BE2C (cell line): ENCODE measurements at regions not wholly inside any gene's neighbourhood (a gene's known extent, or its start where the extent isn't known, plus 50 kb on each side); places are given as distances from the start of the nearest gene placed in this dataset.

Experiments used
- DNase-seq: peaks from one replicate; pipeline ENCODE4 v3.0.0-alpha.2; 2020
- H3K27me3 ChIP-seq: fragments of 250-450 bp; sonication (Bioruptor Pico); 2 replicates; pipeline ENCODE4 v1.5.1; 2020; ENCODE audit warnings: mild to moderate bottlenecking
- H3K36me3 ChIP-seq: fragments of 250-450 bp; sonication (Bioruptor Pico); 2 replicates; pipeline ENCODE4 v1.5.1; 2020; ENCODE audit warnings: mild to moderate bottlenecking
- H3K4me1 ChIP-seq: fragments of 250-450 bp; sonication (Bioruptor Pico); 2 replicates; pipeline ENCODE4 v1.5.1; 2020
- H3K4me3 ChIP-seq: 2 replicates; pipeline ENCODE4 v1.5.1; 2011; ENCODE audit warnings: low read depth, low read length
- H3K9me3 ChIP-seq: fragments of 250-450 bp; sonication (Bioruptor Pico); 2 replicates; pipeline ENCODE4 v1.5.1; 2020
- TF ChIP-seq, protein P1 (sequence below): IDR thresholded peaks from 2 replicates; pipeline ENCODE4 v1.5.1; 2012; ENCODE audit warnings: mild to moderate bottlenecking, low read depth, low read length

DNA sequence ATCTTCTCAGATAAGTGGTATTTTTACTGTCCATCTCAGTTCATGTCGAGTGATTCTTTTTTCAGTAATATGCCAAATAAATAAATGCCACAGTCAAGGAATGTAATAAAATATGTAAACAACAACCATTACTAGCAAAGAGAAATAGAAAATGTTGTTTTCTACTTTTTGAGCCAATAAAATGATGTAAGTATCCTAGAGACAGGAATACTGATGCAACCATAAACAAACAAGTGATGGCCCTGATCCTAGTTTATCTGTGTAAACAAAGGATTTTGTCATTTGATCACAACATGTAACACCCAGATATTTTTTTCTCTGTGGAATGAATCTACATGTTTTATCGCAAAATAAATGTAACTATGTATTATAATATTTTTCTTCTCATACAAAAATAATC, 1852.8 kb downstream of the EFNA5 start:
- Histone ChIP-seq H3K27me3 (no peaks in the 10 kb centered on the region), H3K36me3 (no peaks in the 10 kb centered on the region), H3K4me3 (no peak overlapping the region), H3K9me3 (no peaks in the 10 kb centered on the region), H3K4me1 (no peaks in the 10 kb centered on the region)
- no peak for DNase-seq
- TF ChIP-seq, protein P1, sequence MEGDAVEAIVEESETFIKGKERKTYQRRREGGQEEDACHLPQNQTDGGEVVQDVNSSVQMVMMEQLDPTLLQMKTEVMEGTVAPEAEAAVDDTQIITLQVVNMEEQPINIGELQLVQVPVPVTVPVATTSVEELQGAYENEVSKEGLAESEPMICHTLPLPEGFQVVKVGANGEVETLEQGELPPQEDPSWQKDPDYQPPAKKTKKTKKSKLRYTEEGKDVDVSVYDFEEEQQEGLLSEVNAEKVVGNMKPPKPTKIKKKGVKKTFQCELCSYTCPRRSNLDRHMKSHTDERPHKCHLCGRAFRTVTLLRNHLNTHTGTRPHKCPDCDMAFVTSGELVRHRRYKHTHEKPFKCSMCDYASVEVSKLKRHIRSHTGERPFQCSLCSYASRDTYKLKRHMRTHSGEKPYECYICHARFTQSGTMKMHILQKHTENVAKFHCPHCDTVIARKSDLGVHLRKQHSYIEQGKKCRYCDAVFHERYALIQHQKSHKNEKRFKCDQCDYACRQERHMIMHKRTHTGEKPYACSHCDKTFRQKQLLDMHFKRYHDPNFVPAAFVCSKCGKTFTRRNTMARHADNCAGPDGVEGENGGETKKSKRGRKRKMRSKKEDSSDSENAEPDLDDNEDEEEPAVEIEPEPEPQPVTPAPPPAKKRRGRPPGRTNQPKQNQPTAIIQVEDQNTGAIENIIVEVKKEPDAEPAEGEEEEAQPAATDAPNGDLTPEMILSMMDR = no peak

DNA sequence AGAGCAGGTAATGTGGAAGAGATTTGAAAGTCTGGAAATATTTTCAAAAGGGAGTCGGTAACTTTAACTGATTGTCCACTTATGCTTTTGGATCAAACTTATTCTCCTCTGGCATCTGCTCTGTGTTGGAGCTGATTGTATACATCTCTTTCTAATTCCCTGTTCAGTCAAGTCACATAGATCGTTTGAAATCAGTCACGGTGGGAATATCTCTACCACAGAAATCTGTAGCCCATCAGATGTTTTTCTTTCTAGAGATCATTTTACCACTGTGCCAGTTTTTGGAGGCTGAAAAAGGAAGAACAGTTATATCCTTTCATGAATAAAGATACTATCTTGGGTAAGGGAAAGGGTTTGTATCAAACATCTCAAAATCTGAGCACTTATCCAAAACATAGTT, 1853.3 kb downstream of the EFNA5 start:
- no peaks in the 10 kb centered on the region for H3K9me3 ChIP-seq
- TF ChIP-seq, protein P1 = no peak

DNA sequence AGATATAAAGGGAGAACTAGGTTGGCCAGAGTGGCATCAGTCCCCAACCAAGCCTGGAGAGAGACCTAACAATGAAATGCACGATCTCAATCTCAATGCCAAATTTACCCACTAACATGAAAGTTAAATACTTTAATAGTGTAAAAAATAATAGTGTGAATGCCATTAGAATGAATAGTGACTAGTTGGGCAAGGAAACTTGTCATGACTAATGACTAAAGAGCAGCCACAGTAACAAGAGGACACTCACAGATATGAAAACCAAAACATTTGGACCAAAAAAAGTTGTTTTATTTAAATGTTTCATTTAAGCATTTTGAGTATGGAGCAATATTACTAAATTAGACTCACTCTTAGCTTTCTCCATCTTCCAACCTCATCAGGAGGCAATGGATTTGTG, 1853.8 kb downstream of the EFNA5 start:
- Histone ChIP-seq H3K9me3 (no peaks in the 10 kb centered on the region), H3K27me3 (no peaks in the 10 kb centered on the region), H3K4me1 (no peaks in the 10 kb centered on the region), H3K4me3 (no peak overlapping the region), H3K36me3 (no peaks in the 10 kb centered on the region)
- DNase-seq = no peak
- TF ChIP-seq, protein P1 = no peak

More for the DNA sequence above, 1853.3 kb downstream of the EFNA5 start:
- no peaks in the 10 kb centered on the region for H3K36me3 ChIP-seq
- no peaks in the 10 kb centered on the region for H3K4me1 ChIP-seq
- no peak overlapping the region for H3K4me3 ChIP-seq
- H3K27me3 ChIP-seq = no peaks in the 10 kb centered on the region
- no peak for DNase-seq

DNA sequence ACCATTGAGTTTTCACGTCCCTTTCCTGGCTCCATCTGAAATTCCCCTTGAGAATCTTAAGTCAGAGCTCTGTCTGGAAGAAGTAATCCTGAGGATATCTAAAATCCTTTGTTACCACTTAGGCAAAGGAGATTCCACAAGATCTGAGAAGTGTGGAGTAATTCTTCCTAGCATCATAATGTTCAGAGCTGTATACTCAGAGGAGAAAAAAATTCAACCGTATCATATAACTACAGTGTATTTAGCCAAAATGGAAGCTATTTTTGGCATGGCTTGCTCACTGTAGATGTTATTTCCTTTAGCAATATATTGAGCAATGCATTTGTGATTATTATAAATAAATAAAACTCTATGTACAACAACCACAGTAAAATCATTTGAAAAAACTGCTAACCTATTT, 1858.4 kb downstream of the EFNA5 start:
- H3K4me1 ChIP-seq = peaks cover 4% of the 10 kb centered on the region; the same call in 1 of the 2 replicates
- DNase-seq = no peak
- TF ChIP-seq, protein P1 = no peak
- H3K4me3 ChIP-seq = no peak overlapping the region
- no peaks in the 10 kb centered on the region for H3K36me3 ChIP-seq
- H3K27me3 ChIP-seq = no peaks in the 10 kb centered on the region
- no peaks in the 10 kb centered on the region for H3K9me3 ChIP-seq

DNA sequence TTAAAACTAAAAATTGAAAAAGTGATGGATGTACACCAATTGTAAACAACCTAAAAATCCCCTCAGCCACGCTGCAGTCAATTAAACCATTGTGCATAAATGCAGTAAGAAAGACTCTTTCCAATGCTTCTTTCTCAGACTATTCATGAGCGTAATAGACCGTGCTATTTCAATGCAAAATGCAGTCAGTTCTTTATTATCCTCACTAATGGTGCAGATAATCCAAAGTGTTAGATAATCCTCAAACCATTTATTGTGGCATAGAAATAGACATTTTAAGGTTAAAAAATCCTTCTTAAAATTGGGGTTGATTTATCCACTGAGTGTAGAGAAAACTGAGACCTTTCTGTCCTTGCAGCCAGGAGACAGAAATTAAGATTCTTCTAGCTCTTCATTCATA, 1862.8 kb downstream of the EFNA5 start:
- Histone ChIP-seq H3K4me3 (no peak overlapping the region), H3K9me3 (no peaks in the 10 kb centered on the region), H3K4me1 (peaks cover 4% of the 10 kb centered on the region; the same call in 1 of the 2 replicates), H3K27me3 (no peaks in the 10 kb centered on the region), H3K36me3 (no peaks in the 10 kb centered on the region)
- TF ChIP-seq, protein P1 = no peak
- DNase-seq = no peak

DNA sequence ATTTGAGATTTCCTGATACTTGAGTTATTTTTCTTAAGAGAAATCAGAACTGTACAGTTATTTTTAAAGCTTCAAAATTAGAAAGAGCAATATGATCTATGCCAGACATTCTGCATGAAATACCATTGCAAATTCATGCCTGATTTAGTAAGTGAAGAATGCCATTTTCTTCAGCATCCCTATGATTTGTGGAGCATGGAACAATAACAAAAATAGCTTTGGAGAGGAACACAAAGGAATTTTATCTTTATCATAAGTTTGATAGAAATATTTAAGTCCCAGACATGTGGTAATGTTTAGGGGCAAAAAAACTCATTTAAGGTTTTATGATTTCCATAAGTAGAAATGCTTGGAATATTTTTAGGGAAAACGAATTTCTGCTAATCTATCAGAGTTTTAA, 1863.4 kb downstream of the EFNA5 start:
- Histone ChIP-seq H3K4me3 (no peak overlapping the region), H3K27me3 (no peaks in the 10 kb centered on the region), H3K36me3 (no peaks in the 10 kb centered on the region), H3K9me3 (no peaks in the 10 kb centered on the region), H3K4me1 (peaks cover 4% of the 10 kb centered on the region; the same call in 1 of the 2 replicates)
- no peak for DNase-seq
- TF ChIP-seq, protein P1 = no peak
